Kasumi-1 (cell line): ENCODE measurements at regions not wholly inside any gene's neighbourhood (a gene's known extent, or its start where the extent isn't known, plus 50 kb on each side); places are given as distances from the start of the nearest gene placed in this dataset.
A peak's percentile ranks its signal among the peaks of the same experiment; 100 is the strongest.
"Not testable (repeated sequence)": the region's sequence is repeated elsewhere in the genome, so short reads cannot be mapped to it uniquely, and the experiment has no call there.

Experiments
- DNase-seq, 2 experiments: peaks; one replicate each; lab custom pipeline; 2025; lab: John Stamatoyannopoulos, UW

DNA sequence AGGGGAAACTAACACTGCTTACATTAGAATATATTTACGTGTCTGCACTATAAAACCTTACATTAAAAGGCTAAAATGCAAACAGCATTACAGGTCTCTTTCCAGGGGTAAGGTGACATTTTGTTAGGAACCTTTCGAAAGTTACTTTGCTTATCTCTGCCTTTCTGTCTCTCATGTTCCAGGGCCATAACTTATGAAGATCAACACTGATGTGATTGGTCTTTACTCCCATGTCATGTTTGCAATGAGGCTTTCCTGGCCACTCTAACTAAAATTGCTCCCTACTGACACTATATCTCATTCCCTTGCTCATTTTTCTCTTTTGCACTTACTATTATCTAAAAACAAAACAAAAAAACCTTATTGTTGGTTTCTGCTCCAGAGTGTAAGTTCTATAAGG is 119.0 kb downstream of the JRKL start:
- DNase-seq = no peak

DNA sequence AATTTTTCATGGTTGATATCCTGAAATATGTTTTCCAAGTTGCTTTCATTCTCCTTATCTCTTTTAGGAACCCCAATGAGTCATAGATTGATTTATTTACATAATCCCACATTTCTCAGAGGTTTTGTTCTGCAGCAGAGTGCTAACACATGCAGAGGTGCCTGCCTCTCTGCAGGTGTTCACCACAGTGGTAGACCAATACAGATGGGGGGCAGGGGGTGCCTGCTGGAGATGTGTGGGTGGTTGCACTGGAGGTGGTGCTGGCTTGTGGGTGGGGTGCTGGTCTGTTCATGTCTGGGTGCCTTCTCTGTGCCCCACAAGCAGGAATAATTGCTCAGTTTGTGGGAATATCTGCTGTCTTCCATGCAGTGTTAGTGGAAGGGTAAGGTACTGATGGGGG is 131.1 kb downstream of the JRKL start:
- no peak for DNase-seq

DNA sequence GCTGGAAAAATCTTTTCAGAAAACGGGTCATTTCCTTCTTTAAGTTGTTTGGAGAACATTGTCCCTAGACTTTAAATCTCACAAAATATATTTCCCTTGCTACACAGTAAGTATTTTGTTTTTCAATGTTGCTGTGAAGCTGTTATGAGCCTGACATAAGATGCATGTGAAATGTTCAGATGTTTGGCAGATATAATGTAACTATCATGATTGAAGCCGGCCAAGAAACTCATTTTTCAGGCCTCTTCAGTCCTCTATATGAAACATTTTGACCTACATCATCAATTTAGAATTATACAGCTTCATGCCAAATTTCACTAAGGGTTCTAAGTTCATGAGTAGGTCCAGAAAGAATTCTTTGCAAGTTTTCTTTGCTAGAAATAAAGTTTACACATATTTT is 133.8 kb downstream of the JRKL start:
- no peak for DNase-seq

DNA sequence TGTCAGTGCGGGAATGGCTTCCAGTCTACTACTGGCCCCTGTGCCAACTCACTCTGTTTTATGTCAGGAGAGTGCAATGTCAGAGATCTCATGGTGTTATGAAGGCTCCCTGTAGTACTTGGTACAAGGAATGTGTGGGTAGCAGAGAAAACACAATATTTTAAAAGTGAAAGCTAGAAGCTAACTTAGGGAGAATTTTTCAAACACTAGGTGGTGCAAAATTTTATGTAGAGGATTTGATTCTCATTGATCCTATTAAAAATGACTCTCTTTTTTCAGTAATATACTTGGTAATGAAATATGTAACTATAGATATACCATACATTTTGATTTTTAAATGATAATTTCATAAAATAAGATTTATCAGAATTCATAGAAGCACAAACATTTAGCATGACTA is 134.7 kb downstream of the JRKL start:
- DNase-seq = peak; percentile 5 to 18

DNA sequence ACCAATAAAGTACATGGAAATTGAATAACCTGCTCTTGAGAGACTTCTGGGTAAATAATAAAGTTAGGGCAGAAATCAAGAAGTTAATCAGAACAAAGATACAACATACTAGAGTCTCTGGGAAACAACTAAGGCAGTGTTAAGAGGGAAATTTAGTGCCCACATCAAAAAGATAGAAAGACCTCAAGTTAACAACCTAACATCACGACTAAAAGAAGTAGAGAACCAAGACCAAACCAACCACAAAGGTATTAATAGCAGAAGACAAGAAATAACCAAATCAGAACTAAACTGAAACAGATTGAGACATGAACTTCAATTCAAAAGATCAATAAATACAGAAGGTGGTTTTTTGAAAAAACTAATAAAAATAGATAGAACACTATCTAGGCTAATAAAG is 140.7 kb downstream of the JRKL start:
- no peak for DNase-seq

DNA sequence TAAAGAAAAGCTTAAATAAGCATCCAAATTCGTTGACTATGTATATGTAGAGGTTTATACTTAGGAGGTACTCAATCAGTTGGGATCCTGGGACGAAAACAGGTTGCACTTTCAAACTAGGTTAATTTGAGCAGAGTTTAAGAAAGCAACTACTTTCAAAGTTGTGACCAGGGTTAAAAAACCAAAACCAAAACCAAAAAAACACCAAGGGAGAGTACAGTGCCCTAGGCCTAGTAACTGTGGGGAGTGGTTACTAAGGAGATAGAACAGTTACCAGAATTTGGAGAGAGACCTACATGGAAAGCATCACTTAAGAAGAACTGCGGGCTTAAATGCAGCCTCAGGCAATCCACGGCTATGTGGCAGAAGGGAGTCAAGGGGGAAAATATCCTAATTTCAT is 148.3 kb downstream of the JRKL start:
- no peak for DNase-seq

DNA sequence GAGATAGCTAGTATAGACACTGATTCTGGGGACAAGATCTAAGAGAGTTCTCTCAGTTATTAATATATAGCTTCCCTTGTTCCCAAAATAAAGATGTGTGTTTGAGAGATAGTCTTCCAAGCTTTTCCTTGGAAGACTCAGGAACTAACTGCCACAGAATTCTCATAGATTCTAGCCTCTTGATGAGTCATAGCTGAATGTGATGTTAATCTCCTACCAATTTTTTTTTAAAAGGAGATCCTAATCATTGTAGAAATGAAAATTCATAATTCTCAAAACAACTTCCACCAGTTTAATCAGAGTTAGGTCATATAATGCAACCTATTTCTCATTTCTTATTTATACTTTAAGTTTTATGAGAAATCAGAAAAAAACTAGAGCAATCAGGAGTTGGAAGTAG is 148.8 kb downstream of the JRKL start:
- no peak for DNase-seq

DNA sequence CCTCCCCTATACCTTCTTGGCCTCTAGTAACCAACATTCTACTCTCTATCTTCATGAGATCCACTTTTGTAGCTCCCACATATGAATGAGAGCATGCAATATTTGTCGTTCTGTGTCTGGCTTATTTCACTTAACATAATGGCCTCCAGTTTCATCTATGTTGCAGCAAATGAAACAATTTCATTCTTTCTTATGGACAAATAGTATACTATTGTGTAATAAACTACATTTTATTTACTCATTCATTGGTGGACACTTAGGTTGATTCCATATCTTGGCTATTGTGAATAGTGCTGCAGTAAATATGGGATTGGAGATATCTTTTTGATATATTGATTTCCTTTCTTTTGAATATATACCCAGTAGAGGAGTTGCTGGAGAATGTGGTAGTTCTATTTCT is 151.1 kb downstream of the JRKL start:
- no peak for DNase-seq

DNA sequence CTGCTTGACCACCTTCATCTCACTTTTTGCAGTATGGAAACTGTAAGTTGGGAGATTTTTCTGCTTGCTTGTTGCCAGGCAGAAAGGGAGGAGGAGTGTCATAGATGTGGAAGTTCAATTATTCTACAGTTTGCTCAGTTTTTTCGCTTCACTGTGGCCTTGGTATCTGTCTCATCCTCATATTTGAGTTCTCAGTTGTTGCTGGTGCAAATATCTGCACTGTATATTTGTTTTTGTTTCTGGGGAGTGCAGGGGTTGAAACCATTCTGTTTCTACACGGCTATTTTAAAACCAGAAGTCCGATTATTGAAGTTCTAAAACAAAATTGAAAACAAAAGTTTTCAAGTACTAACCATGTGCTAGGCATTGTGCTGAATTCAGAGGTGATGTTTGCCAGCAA is 153.4 kb downstream of the JRKL start:
- DNase-seq = no peak

DNA sequence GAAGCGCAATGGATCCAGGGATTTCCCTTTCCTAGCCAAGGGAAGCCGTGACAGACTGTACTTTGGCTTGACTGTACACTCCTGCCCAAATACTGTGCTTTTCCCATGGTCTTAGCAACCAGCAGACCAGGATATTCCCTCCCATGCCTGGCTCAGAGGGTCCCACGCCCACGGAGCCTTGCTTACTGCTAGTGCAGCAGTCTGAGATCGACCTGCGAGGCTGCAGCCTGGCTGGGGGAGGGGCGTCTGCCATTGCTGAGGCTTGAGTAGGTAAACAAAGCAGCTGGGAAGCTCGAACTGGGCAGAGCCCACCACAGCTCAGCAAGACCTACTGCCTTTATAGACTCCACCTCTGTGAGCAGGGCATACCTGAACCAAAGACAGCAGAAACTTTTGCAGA is 155.4 kb downstream of the JRKL start:
- DNase-seq = not testable (repeated sequence)

DNA sequence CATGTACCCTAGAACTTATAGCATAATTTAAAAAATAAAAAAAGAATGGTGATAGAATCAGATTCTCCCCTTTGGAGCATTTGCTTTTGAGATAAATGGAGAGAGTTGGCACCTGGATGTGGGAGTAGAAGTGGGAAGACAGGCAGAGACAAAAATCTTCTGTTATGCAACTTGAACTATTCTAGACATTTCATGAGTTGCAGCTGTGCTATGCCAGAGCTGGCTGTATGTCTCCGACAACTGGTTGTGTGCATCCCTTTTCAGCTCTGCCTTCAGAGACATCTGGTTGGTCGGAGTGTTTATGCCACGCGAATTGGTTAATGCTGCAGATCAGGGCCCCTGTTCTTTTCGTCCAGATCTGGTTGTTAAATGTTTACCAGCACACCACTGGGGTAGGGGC is 161.3 kb downstream of the JRKL start:
- DNase-seq = no peak

DNA sequence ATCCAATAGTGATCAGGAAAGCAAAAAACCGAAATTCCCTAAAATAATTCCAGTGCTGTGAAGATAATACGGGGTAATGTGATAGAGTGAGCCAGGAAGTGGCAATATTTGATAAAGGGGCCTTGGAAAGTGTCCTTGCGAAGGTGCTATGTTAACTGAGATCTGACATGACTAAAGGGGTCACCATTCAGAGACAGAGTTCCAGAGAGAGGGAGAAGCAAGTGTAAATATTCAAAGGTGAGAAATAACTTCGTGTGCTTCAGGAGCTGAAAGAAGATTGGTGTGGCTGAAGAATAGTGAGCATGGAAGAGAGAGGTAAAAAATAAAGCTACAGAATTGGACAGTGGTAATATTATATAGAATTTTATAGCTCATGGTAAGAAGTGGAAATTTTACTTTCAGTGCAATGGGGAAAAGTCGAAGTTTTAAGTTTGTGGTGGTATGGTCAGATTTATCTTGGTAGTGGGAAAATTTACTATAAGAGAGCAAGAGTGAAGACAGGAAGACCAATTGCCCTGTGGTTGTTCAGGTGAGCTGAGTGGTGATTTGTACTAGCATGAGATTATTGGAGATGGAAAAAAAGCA is 164.5 kb downstream of the JRKL start:
- peak; percentile 6 to 37 for DNase-seq

DNA sequence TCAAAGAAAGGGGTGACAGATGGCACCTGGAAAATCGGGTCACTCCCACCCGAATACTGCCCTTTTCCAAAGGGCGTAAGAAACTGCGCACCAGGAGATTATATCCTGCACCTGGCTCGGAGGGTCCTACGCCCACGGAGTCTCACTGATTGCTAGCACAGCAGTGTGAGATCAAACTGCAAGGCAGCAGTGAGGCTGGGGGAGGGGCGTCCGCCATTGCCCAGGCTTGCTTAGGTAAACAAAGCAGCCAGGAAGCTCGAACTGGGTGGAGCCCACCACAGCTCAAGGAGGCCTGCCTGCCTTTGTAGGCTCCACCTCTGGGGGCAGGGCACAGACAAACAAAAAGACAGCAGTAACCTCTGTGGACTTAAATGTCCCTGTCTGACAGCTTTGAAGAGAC is 166.0 kb downstream of the JRKL start:
- DNase-seq = not testable (repeated sequence)

DNA sequence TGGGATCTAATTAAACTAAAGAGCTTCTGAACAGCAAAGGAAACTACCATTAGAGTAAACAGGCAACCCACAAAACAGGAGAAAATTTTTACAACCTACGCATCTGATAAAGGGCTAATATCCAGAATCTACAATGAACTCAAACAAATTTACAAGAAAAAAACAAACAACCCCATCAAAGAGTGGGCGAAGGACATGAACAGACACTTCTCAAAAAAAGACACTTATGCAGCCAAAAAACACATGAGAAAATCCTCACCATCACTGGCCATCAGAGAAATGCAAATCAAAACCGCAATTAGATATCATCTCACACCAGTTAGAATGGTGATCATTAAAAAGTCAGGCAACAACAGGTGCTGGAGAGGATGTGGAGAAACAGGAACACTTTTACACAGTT is 170.9 kb downstream of the JRKL start:
- DNase-seq = not testable (repeated sequence)

DNA sequence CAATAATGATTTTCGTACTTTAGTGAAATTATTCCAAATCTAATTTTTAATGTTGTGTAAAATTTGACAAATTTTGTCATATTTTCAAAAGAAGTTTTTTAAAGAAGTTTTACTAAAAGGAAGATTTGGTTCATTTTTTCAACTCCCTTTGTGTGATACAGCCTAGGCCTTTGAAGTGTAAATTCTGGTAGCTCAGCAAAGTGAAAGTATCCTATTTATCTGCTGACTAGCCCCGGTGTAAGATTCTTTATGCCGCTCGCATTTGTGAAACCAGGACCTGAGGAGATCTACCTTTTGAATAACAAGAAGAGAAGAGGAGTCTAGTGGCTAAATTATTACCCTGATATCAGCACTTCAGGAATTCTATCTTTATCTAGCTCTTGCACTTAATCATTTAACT is 177.4 kb downstream of the JRKL start:
- no peak for DNase-seq

DNA sequence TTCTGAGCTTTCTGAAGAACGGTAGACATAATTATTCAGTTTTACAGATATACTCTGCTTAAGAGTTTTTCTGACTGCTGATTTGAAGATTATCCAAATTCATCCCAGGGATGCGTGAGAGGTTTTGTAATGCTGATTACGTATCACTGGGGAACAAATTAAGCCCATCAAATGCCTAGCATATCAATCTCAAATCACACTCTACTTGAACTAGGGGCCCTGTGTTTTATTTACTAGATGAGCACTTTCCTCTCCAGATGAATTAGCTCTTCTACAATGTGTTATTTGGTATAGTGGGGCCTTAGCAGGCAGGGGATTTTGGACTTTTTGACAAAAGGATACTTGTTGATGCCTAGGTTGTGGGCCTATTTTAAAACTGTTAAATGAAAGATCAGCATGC is 177.9 kb downstream of the JRKL start:
- DNase-seq = no peak

DNA sequence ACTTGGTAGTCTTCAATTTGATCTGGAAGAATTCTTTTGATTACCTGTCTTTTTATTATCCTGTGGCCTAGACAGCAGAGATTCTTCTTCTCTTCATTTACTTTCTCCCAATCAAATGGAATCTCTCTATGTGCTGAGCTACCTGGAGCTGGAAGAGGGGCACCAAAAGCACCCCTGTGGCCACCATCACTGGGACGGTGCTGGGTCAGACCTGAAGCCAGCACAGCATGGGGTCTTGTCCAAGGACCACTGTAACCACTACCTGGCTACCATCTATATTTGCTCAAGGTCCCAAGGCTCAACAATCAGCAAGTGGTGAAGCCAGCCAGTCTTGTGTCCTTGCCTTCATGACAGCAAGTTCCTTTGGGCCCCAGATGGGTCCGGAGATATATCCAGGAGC is 186.6 kb downstream of the JRKL start:
- no peak for DNase-seq

DNA sequence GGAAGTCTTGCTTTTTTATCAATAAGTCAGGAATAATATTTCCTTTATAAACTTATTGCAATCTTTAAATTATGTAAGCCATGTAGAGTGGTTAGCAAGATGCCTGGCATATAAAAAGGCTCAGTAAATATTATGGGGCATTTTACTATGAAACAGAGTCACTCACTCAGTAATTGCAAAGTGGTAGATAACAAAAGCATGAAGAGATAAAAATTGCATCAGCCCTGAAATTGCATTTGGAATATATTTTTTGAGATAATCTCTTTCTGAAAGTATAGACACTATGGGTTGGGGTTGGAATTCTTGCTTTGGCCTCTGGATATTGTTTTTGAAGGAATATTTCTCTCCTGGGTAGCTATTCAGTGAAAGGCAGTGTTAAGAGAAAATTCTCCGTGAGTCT is 188.6 kb downstream of the JRKL start:
- DNase-seq = no peak

DNA sequence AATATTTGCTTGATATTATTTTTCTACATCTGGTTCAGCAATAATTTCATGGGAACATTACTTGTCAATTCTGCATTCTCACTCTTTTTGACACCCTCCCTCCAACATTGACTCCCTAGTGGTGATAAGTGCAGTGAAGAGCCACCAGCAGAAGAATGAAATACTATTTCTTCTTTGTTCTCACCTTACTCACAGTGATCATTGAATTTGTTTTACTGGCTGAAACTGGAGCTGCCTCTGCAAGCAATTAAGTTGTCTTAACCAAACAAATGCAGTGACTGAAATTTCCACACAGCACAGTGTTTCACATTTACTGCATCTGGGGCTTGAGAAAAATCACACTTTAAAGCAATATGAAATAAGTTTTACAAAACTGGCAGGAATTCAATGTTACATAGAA is 189.8 kb downstream of the JRKL start:
- no peak for DNase-seq

DNA sequence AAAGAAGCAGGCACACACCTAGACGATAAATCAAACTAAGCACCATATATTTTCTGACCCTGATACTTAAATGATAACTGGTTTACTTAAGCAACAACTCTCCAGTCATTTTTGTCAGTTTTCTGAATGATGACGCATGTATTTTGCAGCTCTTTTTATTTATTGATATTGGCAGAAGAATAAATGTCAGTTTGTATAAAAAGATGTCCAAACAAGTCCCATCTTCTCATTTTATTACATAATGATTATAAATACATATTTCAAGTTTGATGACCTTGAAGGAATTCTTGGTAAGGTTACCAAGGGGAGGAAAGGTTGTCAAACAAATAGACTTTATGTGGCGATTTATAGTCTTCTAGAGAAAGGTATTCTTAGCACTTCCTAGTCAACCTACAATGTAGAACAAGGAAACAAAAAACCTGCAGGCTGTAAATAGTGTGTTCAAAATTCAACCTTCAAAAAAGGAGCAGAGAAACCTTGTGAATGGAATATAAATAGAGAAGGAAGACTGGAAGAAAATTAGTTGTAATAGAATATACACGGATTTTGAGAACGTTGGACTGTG is 190.7 kb downstream of the JRKL start:
- no peak for DNase-seq

DNA sequence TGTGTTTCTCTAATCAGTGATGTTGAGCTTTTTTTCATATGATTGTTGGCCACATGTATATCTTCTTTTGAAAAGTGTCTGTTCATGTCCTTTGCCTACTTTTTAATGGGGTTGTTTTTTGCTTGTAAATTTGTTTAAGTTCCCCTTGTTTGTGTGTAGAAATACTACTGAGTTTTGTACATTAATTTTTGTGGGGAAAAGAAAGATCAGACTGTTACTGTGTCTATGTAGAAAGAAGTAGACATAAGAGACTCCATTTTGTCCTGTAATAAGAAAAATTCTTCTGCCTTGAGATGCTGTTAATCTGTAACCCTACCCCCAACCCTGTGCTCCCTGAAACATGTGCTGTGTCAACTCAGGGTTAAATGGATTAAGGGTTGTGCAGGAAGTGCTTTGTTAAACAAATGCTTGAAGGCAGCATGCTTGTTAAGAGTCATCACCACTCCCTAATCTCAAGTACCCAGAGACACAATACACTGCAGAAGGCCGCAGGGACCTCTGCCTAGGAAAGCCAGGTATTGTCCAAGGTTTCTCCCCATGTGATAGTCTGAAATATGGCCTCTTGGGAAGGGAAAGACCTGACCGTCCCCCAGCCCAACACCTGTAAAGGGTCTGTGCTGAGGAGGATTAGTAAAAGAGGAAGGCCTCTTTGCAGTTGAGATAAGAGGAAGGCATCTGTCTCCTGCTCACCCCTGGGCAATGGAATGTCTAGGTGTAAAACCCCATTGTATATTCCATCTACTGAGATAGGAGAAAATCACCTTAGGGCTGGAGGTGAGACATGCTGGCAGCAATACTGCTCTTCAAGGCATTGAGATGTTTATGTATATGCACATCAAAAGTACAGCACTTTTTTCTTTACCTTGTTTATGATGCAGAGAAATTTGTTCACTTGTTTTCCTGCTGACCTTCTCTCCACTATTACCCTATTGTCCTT is 196.4 kb downstream of the JRKL start:
- not testable (repeated sequence) for DNase-seq

DNA sequence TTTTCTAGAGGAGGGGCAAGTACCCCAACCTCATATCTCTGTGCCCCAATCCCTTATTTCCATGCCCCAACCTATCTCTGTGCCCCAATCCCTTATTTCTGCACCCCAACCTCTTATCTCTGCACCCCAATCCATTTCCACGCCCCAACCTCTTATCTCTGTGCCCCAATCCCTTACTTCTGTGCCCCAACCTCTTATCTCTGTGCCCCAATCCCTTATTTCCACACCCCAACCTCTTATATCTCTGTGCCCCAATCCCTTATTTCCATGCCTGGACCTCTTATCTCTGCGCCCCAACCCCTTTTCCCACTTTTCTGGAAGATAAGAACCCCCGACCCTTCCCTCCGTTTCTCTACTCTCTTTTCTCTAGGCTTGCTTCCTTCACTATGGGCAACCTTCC is 199.0 kb downstream of the JRKL start:
- not testable (repeated sequence) for DNase-seq

DNA sequence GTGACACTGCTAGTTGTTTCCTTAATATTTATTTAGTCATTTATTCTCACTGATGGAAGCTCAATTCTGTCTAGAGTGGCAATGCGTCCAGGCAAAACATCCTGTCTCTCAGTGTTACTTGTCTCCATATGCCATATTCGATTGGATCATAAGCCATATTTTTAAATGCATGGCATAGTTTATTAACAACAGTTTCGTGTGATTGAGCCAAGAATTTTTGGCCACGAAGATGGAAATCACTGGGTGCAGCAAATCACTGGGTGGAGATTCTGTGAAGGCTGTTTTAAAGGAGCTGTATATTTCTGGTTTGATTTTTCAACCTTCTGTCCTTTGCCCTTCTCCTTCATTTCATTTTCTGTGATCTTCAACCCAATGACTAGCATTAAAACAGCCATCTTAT is 205.2 kb downstream of the JRKL start:
- no peak for DNase-seq
